PC-9 (cell line): ENCODE measurements at regions not wholly inside any gene's neighbourhood (a gene's known extent, or its start where the extent isn't known, plus 50 kb on each side); places are given as distances from the start of the nearest gene placed in this dataset.

Source experiments
- EZH2 ChIP-seq: fragments of 200-600 bp; sonication (generic); IDR thresholded peaks from 2 replicates; pipeline ENCODE4 v1.8.0; 2017; ENCODE audit warnings: antibody characterized with exemption, low read depth
- TF ChIP-seq, protein P1 (sequence below): fragments of 200-600 bp; sonication (generic); conservative IDR thresholded peaks from 2 replicates; pipeline ENCODE4 v1.6.1; 2017; ENCODE audit warnings: mixed run types, antibody characterized with exemption, mild to moderate bottlenecking, moderate library complexity

DNA sequence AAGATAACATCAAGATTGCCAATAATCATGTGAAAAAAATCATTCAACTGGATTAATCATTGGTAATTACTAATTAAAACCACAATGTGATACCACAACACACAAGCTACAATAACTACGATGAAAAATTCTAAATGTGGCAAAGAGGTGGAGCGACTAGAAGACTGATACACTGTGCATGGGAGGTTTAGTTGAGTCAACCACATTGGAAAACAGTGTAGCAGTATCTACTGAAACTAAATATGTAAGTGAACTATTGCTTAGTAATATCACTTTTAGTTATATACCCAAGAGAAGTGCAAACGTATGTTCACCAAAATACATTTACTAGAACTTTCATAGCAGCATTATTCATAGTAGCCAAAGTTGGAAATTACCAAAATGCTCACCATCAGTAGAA is 359.9 kb downstream of the ETS1 start:
- TF ChIP-seq, protein P1, sequence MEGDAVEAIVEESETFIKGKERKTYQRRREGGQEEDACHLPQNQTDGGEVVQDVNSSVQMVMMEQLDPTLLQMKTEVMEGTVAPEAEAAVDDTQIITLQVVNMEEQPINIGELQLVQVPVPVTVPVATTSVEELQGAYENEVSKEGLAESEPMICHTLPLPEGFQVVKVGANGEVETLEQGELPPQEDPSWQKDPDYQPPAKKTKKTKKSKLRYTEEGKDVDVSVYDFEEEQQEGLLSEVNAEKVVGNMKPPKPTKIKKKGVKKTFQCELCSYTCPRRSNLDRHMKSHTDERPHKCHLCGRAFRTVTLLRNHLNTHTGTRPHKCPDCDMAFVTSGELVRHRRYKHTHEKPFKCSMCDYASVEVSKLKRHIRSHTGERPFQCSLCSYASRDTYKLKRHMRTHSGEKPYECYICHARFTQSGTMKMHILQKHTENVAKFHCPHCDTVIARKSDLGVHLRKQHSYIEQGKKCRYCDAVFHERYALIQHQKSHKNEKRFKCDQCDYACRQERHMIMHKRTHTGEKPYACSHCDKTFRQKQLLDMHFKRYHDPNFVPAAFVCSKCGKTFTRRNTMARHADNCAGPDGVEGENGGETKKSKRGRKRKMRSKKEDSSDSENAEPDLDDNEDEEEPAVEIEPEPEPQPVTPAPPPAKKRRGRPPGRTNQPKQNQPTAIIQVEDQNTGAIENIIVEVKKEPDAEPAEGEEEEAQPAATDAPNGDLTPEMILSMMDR: no peak
- no peak for TF ChIP-seq EZH2
